HG03060 (cell line): ENCODE measurements at regions not wholly inside any gene's neighbourhood (a gene's known extent, or its start where the extent isn't known, plus 50 kb on each side); places are given as distances from the start of the nearest gene placed in this dataset.

ENCODE experiments used
- ATAC-seq: cut with Tn5 transposase; IDR thresholded peaks from one replicate; pipeline ENCODE4 v1.9.1; 2021; ENCODE audit warnings: low read depth, moderate number of reproducible peaks; ENCODE audit not compliant: unreplicated experiment

GRCh38 chr20:22020201-22020600 is 314.7 kb downstream of the PAX1 start:
- ATAC-seq = no peak

- no peak for ATAC-seq
Measured at GRCh38 chr20:22008456-22008855, 303.0 kb downstream of the PAX1 start.

DNA sequence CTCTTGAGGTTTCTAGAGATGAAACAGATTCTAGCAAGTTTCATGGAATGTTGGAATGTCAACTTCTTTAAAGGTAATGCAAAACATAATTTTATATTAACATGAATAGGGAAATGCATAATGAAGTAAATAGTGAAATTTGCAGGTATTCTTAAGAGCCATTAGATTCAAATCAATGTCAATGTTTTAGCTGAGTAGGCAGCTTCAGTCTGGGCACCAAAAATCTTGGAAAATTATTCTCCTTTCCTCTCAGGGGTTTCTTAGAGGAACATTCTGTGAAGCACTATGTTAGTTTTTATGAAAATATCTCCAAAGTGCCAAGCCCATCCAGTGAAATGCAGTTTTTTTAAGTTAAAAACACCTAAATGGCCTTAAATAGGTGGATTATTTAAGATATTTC is 300.8 kb downstream of the PAX1 start:
- ATAC-seq = no peak

DNA sequence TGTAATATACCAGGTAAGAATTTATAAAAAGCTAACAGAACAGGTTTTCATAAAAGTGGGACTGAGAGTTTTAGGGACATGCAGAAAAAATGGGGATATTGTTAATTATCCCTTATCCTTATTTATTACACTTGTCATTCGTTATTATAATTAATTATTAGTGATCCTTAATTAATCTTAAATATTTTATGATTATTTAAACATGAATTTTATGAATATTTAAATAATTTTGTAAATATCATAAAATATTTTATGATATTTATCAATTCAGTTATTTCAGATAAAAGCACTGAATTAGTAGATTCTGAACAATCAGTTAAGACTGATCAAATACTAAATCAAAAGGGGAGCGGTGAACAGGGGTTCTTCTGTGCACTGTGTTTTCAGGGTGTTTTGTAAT is 300.1 kb downstream of the PAX1 start:
- no peak for ATAC-seq

DNA sequence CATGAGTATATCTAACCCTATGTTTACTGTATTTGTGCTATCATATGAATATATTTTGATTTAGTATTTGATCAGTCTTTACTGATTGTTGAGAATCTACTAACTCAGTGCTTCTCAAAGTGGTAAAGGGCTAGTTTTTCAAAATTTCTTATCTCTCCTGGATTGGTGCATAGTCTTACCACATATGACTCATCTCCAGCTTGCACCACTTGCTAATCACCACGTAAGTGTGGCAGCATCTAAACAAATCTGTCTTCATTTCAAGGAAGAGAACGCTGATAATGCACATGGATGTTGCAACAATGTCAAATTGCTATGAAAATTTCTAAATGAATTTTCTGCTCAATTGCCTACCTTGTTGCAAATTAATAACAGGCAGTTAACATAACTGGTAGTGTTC is 299.5 kb downstream of the PAX1 start:
- no peak for ATAC-seq

- ATAC-seq = no peak
Measured at GRCh38 chr20:22003680-22004079, 298.2 kb downstream of the PAX1 start.

DNA sequence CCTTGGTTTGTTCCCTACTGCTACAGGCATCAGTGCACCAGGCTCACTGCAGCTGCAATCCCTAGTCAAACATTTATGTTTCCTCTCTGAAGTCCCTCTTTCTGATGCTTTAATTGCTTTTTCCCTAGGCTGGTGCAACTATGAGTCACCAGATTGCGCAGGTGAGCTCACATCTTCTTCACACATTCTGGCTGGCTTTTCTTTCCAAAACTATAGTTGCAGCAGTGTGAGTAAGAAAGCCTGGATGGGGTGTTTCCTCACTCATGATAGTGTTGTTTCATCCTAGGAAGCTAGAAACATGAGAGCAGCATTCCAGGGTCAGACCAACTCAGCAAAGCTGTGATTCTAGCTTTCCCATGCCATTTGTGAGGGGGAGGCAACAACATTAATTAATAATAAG is 296.4 kb downstream of the PAX1 start:
- ATAC-seq = no peak

GRCh38 chr20:21995461-21995860 is 290.0 kb downstream of the PAX1 start:
- no peak for ATAC-seq

DNA sequence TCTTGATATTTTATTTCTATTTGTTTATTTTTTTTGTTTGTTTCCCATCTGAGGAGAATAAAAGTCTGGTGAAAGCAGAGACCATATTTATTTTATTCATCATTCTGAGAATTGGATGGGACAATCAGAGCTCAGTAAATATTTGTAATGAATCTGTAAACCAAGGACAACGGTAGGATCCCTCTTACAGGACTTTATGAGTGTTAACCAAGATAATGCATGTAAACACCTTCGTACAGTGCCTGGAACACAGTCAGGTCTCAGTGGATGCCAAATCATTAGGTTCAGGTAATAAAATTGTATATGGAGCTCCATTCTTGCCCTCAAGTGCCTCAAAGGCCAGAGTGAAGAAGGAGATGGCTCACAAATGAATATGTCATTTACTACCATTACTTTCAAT is 288.7 kb downstream of the PAX1 start:
- no peak for ATAC-seq

- no peak for ATAC-seq
Measured at GRCh38 chr20:21982559-21982958, 277.1 kb downstream of the PAX1 start.

GRCh38 chr20:21981597-21982344 is 276.3 kb downstream of the PAX1 start:
- no peak for ATAC-seq

DNA sequence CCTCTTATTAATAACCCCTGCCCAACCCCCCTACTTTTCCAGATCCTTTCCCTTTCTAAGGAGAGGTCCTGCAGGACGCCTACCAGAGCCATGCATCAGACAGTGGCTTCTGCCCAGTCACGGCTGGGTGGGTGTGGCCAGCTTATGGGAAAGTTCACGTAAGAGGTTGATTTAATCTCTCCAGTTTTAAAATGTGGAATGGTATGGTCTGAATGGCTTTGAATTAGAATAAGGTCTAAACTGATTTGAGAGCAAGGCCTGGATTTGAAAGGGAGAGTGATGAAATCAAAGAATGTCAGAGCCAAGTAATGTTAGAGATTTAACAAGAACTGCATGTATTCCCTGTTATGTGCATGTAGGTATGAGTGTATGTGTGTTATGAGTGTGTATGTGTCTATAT is 275.7 kb downstream of the PAX1 start:
- no peak for ATAC-seq

DNA sequence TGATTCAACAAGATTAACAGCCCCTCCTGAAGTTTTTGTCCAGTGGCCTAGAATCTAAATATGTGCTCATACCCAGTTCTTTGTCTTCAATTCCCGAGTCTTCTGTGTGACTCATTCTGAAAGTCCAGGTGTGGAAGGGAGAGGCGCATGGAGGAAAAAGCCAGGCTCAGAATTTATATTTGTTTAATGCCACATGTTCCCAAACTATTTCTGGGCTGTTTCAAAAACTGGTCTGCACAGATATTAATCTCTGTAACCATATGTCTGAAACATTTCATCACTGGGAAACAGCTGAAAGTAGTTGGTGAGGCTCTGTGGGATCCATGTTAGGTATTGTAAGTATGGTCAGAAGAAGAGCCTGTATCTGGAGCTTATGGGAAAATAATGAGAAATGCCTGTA is 266.0 kb downstream of the PAX1 start:
- ATAC-seq = no peak

DNA sequence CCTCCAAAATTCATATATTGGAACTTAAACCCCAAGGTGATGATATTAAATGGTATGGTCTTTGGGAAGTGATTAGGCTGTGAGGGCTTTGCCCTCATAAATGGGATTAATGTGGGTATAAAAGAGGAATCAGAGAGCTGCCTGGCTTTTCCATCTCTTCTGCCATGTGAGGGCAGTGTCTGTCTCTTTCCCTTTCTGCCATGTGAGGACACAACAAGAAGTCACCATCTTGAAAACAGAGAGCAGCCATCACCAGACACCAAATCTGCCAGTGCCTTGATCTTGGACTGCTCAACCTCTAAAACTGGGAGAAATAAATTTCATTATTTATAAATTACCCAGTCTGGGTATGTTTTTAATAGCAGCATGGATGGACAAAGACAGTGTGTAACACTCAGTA is 263.0 kb downstream of the PAX1 start:
- ATAC-seq = no peak

- ATAC-seq = no peak
Measured at GRCh38 chr20:21967481-21967880, 262.0 kb downstream of the PAX1 start.

GRCh38 chr20:21956591-21956990 is 251.1 kb downstream of the PAX1 start:
- ATAC-seq = no peak

- ATAC-seq = no peak
Measured at GRCh38 chr20:21947406-21947805, 241.9 kb downstream of the PAX1 start.

GRCh38 chr20:21944227-21944626 is 238.8 kb downstream of the PAX1 start:
- ATAC-seq = no peak

DNA sequence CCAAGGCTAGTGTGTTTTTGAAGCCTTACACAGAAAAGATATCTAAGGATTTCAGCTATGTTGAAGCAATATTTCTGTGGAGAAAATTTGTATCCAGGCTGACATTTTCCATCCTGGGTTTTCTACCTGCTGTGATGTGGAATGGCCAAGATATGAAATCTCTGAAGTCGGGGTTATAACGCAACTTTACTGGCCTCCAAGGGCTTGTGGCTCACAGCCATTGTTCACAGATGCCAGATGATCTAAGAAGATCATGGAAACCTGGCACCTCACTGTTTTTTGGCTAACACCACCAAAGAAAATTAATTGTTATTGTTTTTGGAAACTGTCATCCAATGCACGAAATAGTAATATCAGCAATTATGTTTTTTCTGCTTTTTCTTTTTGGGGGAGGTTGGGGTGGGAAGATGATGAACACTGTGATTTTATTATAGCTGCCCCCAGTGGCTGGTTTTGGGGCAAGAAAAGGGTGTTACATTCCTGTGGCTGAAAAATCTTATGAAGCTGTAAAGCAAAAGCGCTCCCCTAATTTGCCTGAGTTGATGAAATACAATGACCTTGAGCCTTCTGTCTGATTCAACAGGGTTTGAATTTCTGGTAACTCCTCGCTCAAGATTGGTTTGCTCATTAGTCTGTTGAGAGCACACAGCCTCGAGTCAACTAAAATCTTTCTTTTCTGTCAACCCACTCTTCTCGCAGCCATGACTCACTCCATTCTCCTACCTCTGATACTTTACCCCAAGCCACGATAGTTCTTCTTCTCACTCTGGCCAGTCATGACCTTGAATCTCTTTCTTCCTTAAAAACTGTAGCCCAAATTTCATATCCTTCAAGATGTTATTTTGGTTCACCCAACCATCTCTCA is 236.7 kb downstream of the PAX1 start:
- ATAC-seq = no peak

DNA sequence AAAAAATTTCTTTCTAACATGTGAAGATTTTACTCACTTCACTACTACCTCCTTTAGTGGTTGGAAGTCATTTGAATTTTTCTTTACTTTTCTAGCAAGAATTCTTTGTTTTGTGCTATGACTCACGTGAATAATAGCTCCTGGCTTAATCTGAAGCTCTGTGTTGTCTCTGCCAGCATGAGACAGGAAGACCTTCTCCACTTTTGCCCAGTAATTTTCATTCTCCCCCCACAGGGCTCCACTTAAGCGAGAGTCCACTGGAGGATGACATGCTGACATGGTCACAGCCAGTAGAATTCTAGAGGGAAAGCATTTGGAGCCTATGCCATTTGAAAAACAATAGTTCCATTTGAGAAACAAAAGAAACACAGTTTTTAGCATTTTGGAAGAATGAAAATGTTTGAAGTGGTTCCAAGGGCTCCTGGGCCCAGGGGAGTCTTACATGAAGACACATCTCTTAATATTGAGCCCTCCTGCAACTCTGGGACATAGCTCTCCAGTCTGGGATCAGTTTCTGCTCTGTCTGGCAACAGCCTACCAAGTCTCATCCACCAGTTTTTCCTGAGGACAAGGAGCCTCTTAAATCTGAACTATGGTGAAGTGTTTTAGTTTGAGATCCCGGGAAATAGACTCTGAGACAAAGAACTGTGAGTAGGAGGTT is 231.4 kb downstream of the PAX1 start:
- ATAC-seq = no peak

DNA sequence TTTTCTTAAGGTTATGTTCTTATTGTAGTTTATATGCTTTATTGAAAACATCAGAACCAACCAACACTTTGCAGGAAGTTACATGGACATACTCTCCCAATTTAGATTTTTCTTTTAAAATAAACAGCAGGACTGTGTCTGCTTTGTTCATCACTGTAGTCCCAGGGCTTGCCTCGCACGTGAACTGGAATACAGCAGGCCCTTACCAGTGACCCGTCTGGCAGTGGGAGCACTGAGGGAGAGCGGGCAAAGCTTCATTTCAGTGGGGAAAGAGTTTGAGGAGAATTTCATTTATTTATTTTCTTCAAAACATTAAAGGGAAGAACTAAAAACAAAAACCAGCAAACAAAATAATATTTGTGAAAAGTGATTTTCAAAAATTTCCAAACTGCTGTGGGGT is 230.8 kb downstream of the PAX1 start:
- no peak for ATAC-seq
